HepG2 (cell line): ENCODE measurements at regions not wholly inside any gene's neighbourhood (a gene's known extent, or its start where the extent isn't known, plus 50 kb on each side); places are given as distances from the start of the nearest gene placed in this dataset.

Source experiments
- BORCS8-MEF2B ChIP-seq: sonication (generic); formaldehyde crosslinking; IDR thresholded peaks from 2 replicates; pipeline ENCODE4 v1.8.0; 2022; ENCODE audit warnings: mild to moderate bottlenecking, missing genetic modification reagents
- CCDC6 ChIP-seq: sonication (generic); formaldehyde crosslinking; IDR thresholded peaks from 2 replicates; pipeline ENCODE4 v1.8.1; 2022; ENCODE audit warnings: mild to moderate bottlenecking, missing genetic modification reagents, moderate library complexity
- HIC2 ChIP-seq: sonication (generic); formaldehyde crosslinking; IDR thresholded peaks from 2 replicates; pipeline ENCODE4 v1.9.0; 2022; ENCODE audit warnings: low read depth, missing genetic modification reagents
- IRF2 ChIP-seq: IDR thresholded peaks from 2 replicates; pipeline ENCODE4 v1.6.1; 2018; ENCODE audit warnings: missing genetic modification reagents, missing compliant biosample characterization
- PRDM4 ChIP-seq: sonication (generic); formaldehyde crosslinking; IDR thresholded peaks from 2 replicates; pipeline ENCODE4 v1.9.0; 2021; ENCODE audit warnings: missing genetic modification reagents, borderline replicate concordance
- RERE ChIP-seq: IDR thresholded peaks from 2 replicates; pipeline ENCODE4 v1.6.1; 2016; ENCODE audit warnings: low read depth, missing genetic modification reagents, missing compliant biosample characterization
- YEATS4 ChIP-seq: sonication (generic); formaldehyde crosslinking; IDR thresholded peaks from 2 replicates; pipeline ENCODE4 v1.4.0; 2020; ENCODE audit warnings: missing genetic modification reagents, borderline replicate concordance
- ZBTB2 ChIP-seq: sonication (generic); formaldehyde crosslinking; IDR thresholded peaks from 2 replicates; pipeline ENCODE4 v1.8.0; 2022; ENCODE audit warnings: low read depth, missing genetic modification reagents
- ZBTB46 ChIP-seq: sonication (generic); formaldehyde crosslinking; IDR thresholded peaks from 2 replicates; pipeline ENCODE4 v1.4.0; 2020; ENCODE audit warnings: mild to moderate bottlenecking, missing genetic modification reagents, borderline replicate concordance
- ZNF446 ChIP-seq: sonication (generic); formaldehyde crosslinking; IDR thresholded peaks from 2 replicates; pipeline ENCODE4 v1.5.0; 2020; ENCODE audit warnings: mild to moderate bottlenecking, missing genetic modification reagents

GRCh38 chr6:141700819-141701218 is 431.9 kb upstream of the GJE1 start (continued):
- TF ChIP-seq HIC2 (CRISPR knock-in tag): no peak
- no peak for TF ChIP-seq CCDC6 (CRISPR knock-in tag)
- no peak for TF ChIP-seq IRF2 (CRISPR knock-in tag)
- TF ChIP-seq ZBTB2 (CRISPR knock-in tag): no peak
- TF ChIP-seq YEATS4: no peak
- TF ChIP-seq ZNF446 (CRISPR knock-in tag): no peak
- no peak for TF ChIP-seq PRDM4 (CRISPR knock-in tag)
- no peak for TF ChIP-seq RERE
- TF ChIP-seq ZBTB46 (CRISPR knock-in tag): no peak
- no peak for TF ChIP-seq BORCS8-MEF2B (CRISPR knock-in tag)
